B cell (primary cell): ENCODE measurements at regions not wholly inside any gene's neighbourhood (a gene's known extent, or its start where the extent isn't known, plus 50 kb on each side); places are given as distances from the start of the nearest gene placed in this dataset.

Source experiments
- EZH2 ChIP-seq: IDR thresholded peaks from 2 replicates; pipeline ENCODE4 v1.6.1; 2012; ENCODE audit warnings: borderline replicate concordance, low read depth, mild to moderate bottlenecking, moderate library complexity, low read length; ENCODE audit not compliant: insufficient read depth, poor library complexity, severe bottlenecking
- TF ChIP-seq, protein P1 (sequence below): fragments of 200-600 bp; IDR thresholded peaks from one replicate; pipeline ENCODE4 v1.8.0; 2022; ENCODE audit warnings: antibody characterized with exemption, mild to moderate bottlenecking

DNA sequence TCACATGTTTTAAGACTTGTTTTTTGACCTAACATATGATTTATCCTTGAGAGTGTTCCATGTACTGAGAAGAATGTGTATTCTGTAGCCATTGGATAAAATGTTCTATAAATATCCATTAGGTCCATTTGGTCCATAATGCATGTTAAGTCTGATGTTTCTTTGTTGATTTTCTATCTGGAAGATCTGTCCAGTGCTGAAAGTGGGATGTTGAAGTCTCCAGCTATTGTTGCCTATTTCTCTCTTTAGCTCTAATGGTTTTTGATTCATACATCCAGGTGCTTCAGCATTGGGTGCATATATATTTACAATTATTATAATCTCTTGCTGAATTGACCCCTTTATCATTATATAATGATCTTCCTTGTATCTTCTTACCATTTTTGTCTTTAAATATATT, 451.1 kb downstream of the BRINP1 start:
- TF ChIP-seq, protein P1, sequence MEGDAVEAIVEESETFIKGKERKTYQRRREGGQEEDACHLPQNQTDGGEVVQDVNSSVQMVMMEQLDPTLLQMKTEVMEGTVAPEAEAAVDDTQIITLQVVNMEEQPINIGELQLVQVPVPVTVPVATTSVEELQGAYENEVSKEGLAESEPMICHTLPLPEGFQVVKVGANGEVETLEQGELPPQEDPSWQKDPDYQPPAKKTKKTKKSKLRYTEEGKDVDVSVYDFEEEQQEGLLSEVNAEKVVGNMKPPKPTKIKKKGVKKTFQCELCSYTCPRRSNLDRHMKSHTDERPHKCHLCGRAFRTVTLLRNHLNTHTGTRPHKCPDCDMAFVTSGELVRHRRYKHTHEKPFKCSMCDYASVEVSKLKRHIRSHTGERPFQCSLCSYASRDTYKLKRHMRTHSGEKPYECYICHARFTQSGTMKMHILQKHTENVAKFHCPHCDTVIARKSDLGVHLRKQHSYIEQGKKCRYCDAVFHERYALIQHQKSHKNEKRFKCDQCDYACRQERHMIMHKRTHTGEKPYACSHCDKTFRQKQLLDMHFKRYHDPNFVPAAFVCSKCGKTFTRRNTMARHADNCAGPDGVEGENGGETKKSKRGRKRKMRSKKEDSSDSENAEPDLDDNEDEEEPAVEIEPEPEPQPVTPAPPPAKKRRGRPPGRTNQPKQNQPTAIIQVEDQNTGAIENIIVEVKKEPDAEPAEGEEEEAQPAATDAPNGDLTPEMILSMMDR, result no peak
- no peak for TF ChIP-seq EZH2
